Pons (tissue), 1 donor: ENCODE measurements at regions not wholly inside any gene's neighbourhood (a gene's known extent, or its start where the extent isn't known, plus 50 kb on each side); places are given as distances from the start of the nearest gene placed in this dataset.
A peak's percentile ranks its signal among the peaks of the same experiment; 100 is the strongest.
"Not testable (repeated sequence)": the region's sequence is repeated elsewhere in the genome, so short reads cannot be mapped to it uniquely, and the experiment has no call there.

Experiments
- DNase-seq: peaks from one replicate; pipeline ENCODE4 v3.0.0-alpha.2; 2016; ENCODE audit warnings: low spot score

- DNase-seq: no peak
Observed at GRCh38 chr13:97724450-97724849, 229.0 kb upstream of the IPO5 start.

GRCh38 chr13:97726664-97727280 lies 226.7 kb upstream of the IPO5 start:
- no peak for DNase-seq

- DNase-seq: no peak
Observed at GRCh38 chr13:97727991-97728390, 225.5 kb upstream of the IPO5 start.

- no peak for DNase-seq
Observed at GRCh38 chr13:97736436-97736835, 217.0 kb upstream of the IPO5 start.

- DNase-seq: no peak
Observed at GRCh38 chr13:97742084-97742483, 211.4 kb upstream of the IPO5 start.

GRCh38 chr13:97743938-97744337 lies 209.5 kb upstream of the IPO5 start:
- no peak for DNase-seq

GRCh38 chr13:97746649-97747048 lies 206.8 kb upstream of the IPO5 start:
- DNase-seq: no peak

- DNase-seq: no peak
Observed at GRCh38 chr13:97749174-97749573, 204.3 kb upstream of the IPO5 start.

- no peak for DNase-seq
Observed at GRCh38 chr13:97751477-97751876, 202.0 kb upstream of the IPO5 start.

- no peak for DNase-seq
Observed at GRCh38 chr13:97752961-97753668, 200.4 kb upstream of the IPO5 start.

GRCh38 chr13:97753942-97754670 lies 199.4 kb upstream of the IPO5 start:
- no peak for DNase-seq

GRCh38 chr13:97757807-97758206 lies 195.7 kb upstream of the IPO5 start:
- DNase-seq: no peak

GRCh38 chr13:97758317-97758716 lies 195.2 kb upstream of the IPO5 start:
- no peak for DNase-seq

- DNase-seq: no peak
Observed at GRCh38 chr13:97761796-97762540, 191.5 kb upstream of the IPO5 start.

- no peak for DNase-seq
Observed at GRCh38 chr13:97766749-97767148, 186.7 kb upstream of the IPO5 start.

- DNase-seq: no peak
Observed at GRCh38 chr13:97768134-97768533, 185.3 kb upstream of the IPO5 start.

- not testable (repeated sequence) for DNase-seq
Observed at GRCh38 chr13:97770231-97770630, 183.2 kb upstream of the IPO5 start.

GRCh38 chr13:97772466-97772865 lies 181.0 kb upstream of the IPO5 start:
- not testable (repeated sequence) for DNase-seq

GRCh38 chr13:97774391-97775100 lies 178.9 kb upstream of the IPO5 start:
- not testable (repeated sequence) for DNase-seq

GRCh38 chr13:97780486-97780885 lies 173.0 kb upstream of the IPO5 start:
- peak; percentile 92 for DNase-seq

- DNase-seq: no peak
Observed at GRCh38 chr13:97781891-97782305, 171.6 kb upstream of the IPO5 start.

- DNase-seq: no peak
Observed at GRCh38 chr13:97786510-97786909, 167.0 kb upstream of the IPO5 start.
